ENCODE measurements at regions not wholly inside any gene's neighbourhood (a gene's known extent, or its start where the extent isn't known, plus 50 kb on each side); places are given as distances from the start of the nearest gene placed in this dataset.
"Not testable (repeated sequence)": the region's sequence is repeated elsewhere in the genome, so short reads cannot be mapped to it uniquely, and the experiment has no call there.

DNA sequence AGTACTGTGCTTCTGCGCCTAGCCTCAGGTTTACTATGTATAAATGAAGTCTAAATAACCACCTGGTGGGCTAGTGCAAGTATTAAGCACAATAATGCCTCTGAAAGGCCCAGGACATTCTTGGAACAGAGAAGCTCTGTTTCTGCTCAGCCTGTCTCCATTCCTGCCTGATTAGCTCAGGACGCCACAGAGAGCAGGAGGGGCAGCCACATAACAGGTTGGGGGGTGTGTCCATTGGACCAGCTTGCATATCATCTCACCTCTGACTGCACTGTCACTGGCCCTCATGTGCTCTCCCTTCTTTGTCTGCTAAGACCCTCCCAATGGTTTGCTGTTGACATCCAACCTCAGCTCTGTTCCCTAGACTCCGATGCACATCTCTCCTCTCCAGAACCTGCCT is 52.8 kb upstream of the IKZF1 start:
- no peak for ATAC-seq (ENCODE audit: low read depth in 2 of 2)
- no peak for DNase-seq
- Histone ChIP-seq H3K9me3 (ENCODE audit: control insufficient read depth in 2 of 2, low read length in 2 of 2) (peaks cover under 1 to 1% of the 10 kb centered on the region in 2 experiments), H3K4me1 (ENCODE audit: control insufficient read depth, insufficient read depth, low read length, poor library complexity, severe bottlenecking) (no peaks in the 10 kb centered on the region), H3K27ac (ENCODE audit: insufficient read depth, low read length, poor library complexity, severe bottlenecking) (no peak overlapping the region), H3K36me3 (ENCODE audit: control insufficient read depth, insufficient read depth, low read length) (no peaks in the 10 kb centered on the region), H3K27me3 (ENCODE audit: control insufficient read depth, insufficient read depth, low read length) (no peaks in the 10 kb centered on the region), H3K4me3 (ENCODE audit: low read depth, low read length) (no peak overlapping the region)
- H3K4me1 Mint-ChIP-seq, result peaks cover 22 to 26% (median 24%) of the 10 kb centered on the region in 4 donors
- H3K27me3 Mint-ChIP-seq, result no peaks in the 10 kb centered on the region
- no peak overlapping the region for H3K4me3 Mint-ChIP-seq
- H3K36me3 Mint-ChIP-seq, result no peaks in the 10 kb centered on the region
- H3K9me3 Mint-ChIP-seq, result peaks cover 0 to 4% (median under 1%) of the 10 kb centered on the region in 7 donors
- H3K27ac Mint-ChIP-seq, result no peak overlapping the region

DNA sequence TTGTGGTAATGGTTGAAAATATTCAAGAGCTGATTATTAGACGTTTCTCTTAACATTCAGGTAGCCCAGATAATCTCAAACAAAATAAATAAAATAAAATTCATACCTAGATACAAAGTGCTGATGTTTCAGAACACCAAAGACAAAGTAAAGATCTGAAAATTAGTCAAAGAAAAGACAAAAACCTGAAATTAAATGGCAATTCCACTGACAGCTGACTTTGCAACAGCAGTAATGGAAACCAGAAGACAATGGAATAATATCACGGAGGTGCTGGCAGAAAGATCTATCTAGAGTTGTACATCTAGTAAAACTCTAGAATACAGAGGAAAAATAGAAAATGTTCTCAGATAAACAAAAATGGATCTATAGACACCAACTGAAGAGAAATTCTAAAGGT is 58.0 kb upstream of the IKZF1 start:
- DNase-seq (no peak), ATAC-seq (ENCODE audit: low read depth in 2 of 2) (no peak)
- Histone ChIP-seq H3K27me3 (ENCODE audit: control insufficient read depth, insufficient read depth, low read length) (no peaks in the 10 kb centered on the region), H3K27ac (ENCODE audit: insufficient read depth, low read length, poor library complexity, severe bottlenecking) (no peak overlapping the region), H3K9me3 (ENCODE audit: control insufficient read depth in 2 of 2, low read length in 2 of 2) (peaks cover 18 to 20% of the 10 kb centered on the region in 2 experiments), H3K4me3 (ENCODE audit: low read depth, low read length) (no peak overlapping the region), H3K4me1 (ENCODE audit: control insufficient read depth, insufficient read depth, low read length, poor library complexity, severe bottlenecking) (no peaks in the 10 kb centered on the region), H3K36me3 (ENCODE audit: control insufficient read depth, insufficient read depth, low read length) (no peaks in the 10 kb centered on the region)
- no peak overlapping the region for H3K27ac Mint-ChIP-seq
- H3K4me3 Mint-ChIP-seq, result no peak overlapping the region
- H3K27me3 Mint-ChIP-seq, result no peaks in the 10 kb centered on the region
- peaks cover 6 to 13% (median 8%) of the 10 kb centered on the region in 4 donors for H3K4me1 Mint-ChIP-seq
- H3K9me3 Mint-ChIP-seq, result peaks cover 0 to 15% (median 7%) of the 10 kb centered on the region in 7 donors
- H3K36me3 Mint-ChIP-seq, result peaks cover 7% of the 10 kb centered on the region

DNA sequence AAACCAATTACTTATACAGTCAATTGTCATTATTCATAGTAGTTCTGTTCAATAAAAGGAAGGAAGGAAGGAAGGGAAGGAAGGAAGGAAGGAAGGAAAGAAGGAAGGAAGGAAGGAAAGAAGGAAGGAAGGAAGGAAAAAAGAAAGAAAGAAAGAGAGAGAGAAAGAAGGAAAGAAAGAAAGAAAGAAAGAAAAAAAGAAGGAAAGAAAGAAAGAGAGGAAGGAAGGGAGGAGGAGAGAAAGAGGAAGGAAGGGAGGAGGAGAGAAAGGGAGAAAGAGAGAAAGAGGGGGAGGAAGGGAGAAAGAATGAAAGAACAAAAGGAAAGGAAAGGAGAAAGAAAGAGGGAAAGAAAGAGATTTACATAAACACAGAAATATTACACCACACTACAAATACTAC is 62.4 kb upstream of the IKZF1 start:
- Mint-ChIP-seq H3K36me3 (peaks cover 12% of the 10 kb centered on the region), H3K9me3 (peaks cover 0 to 16% (median 7%) of the 10 kb centered on the region in 7 donors), H3K4me1 (peaks cover 13 to 20% (median 15%) of the 10 kb centered on the region in 4 donors)
- H3K4me3 Mint-ChIP-seq; H3K36me3 ChIP-seq (ENCODE audit: control insufficient read depth, insufficient read depth, low read length); H3K27me3 Mint-ChIP-seq; H3K4me1 ChIP-seq (ENCODE audit: control insufficient read depth, insufficient read depth, low read length, poor library complexity, severe bottlenecking); DNase-seq; H3K27ac Mint-ChIP-seq; H3K27me3 ChIP-seq (ENCODE audit: control insufficient read depth, insufficient read depth, low read length); H3K4me3 ChIP-seq (ENCODE audit: low read depth, low read length); H3K27ac ChIP-seq (ENCODE audit: insufficient read depth, low read length, poor library complexity, severe bottlenecking); ATAC-seq (ENCODE audit: low read depth in 2 of 2): not testable (repeated sequence)
- H3K9me3 ChIP-seq (ENCODE audit: control insufficient read depth in 2 of 2, low read length in 2 of 2), result peaks cover 18 to 24% of the 10 kb centered on the region in 2 experiments

DNA sequence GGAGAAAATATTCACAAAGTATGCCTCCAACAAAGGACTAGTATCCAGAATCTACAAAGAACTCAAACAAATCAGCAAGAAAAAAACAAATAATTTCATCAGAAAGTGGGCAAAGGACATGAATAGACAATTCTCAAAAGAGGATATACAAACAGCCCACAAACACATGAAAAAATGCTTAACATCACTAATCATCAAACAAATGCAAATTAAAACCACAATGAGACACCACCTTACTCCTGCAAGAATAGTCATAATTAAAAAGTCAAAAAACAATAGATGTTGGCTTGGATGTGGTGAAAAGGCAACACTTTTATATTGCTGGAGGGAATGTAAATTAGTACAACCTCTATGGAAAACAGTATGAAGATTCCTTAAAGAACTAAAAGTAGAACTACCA is 63.8 kb upstream of the IKZF1 start:
- H3K4me3 ChIP-seq (ENCODE audit: low read depth, low read length), result peak overlapping the region; percentile 31
- H3K36me3 Mint-ChIP-seq, result peaks cover 15% of the 10 kb centered on the region
- peaks cover 6 to 15% of the 10 kb centered on the region in 2 experiments for H3K9me3 ChIP-seq (ENCODE audit: control insufficient read depth in 2 of 2, low read length in 2 of 2)
- not testable (repeated sequence) for H3K4me1 ChIP-seq (ENCODE audit: control insufficient read depth, insufficient read depth, low read length, poor library complexity, severe bottlenecking); H3K36me3 ChIP-seq (ENCODE audit: control insufficient read depth, insufficient read depth, low read length); H3K27me3 ChIP-seq (ENCODE audit: control insufficient read depth, insufficient read depth, low read length); H3K27ac ChIP-seq (ENCODE audit: insufficient read depth, low read length, poor library complexity, severe bottlenecking); H3K27me3 Mint-ChIP-seq; ATAC-seq (ENCODE audit: low read depth in 2 of 2)
- peak in 1 of 3 donors; percentile 52 for DNase-seq
- peaks cover 15 to 27% (median 20%) of the 10 kb centered on the region in 4 donors for H3K4me1 Mint-ChIP-seq
- peak overlapping the region in 1 of 3 donors; percentile 66 for H3K27ac Mint-ChIP-seq
- peak overlapping the region; percentile 13 to 59 (median 34) for H3K4me3 Mint-ChIP-seq
- peaks cover 0 to 12% (median 7%) of the 10 kb centered on the region in 7 donors for H3K9me3 Mint-ChIP-seq

DNA sequence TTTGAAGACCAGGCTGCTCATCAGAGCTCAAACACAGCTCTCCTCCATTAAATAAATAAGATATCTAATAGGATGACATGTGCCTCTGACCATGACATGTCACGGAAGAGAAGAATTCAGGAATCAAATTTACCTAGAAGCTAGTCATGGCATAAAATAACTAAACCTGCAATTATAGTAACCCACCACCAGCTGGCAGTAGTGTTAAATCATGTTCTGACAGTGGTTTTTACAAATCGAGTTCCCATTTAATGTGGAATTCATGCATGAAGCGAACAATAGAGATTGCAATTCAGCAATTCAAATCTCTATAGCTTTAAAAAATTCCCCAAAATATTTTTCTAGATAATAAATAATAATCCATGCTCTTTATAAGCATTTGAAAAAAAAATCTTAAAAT is 74.6 kb upstream of the IKZF1 start:
- Histone ChIP-seq H3K9me3 (ENCODE audit: control insufficient read depth in 2 of 2, low read length in 2 of 2) (peaks cover 9 to 10% of the 10 kb centered on the region in 2 experiments), H3K27me3 (ENCODE audit: control insufficient read depth, insufficient read depth, low read length) (no peaks in the 10 kb centered on the region), H3K4me3 (ENCODE audit: low read depth, low read length) (no peak overlapping the region), H3K4me1 (ENCODE audit: control insufficient read depth, insufficient read depth, low read length, poor library complexity, severe bottlenecking) (peaks cover 29% of the 10 kb centered on the region), H3K36me3 (ENCODE audit: control insufficient read depth, insufficient read depth, low read length) (no peaks in the 10 kb centered on the region), H3K27ac (ENCODE audit: insufficient read depth, low read length, poor library complexity, severe bottlenecking) (no peak overlapping the region)
- DNase-seq (peak in 1 of 3 donors; percentile 59), ATAC-seq (ENCODE audit: low read depth in 2 of 2) (no peak)
- H3K9me3 Mint-ChIP-seq, result peaks cover 0 to 14% (median 6%) of the 10 kb centered on the region in 7 donors
- H3K27ac Mint-ChIP-seq, result no peak overlapping the region
- H3K4me1 Mint-ChIP-seq, result peaks cover 30 to 40% (median 33%) of the 10 kb centered on the region in 4 donors
- no peaks in the 10 kb centered on the region for H3K36me3 Mint-ChIP-seq
- no peaks in the 10 kb centered on the region for H3K27me3 Mint-ChIP-seq
- no peak overlapping the region for H3K4me3 Mint-ChIP-seq

DNA sequence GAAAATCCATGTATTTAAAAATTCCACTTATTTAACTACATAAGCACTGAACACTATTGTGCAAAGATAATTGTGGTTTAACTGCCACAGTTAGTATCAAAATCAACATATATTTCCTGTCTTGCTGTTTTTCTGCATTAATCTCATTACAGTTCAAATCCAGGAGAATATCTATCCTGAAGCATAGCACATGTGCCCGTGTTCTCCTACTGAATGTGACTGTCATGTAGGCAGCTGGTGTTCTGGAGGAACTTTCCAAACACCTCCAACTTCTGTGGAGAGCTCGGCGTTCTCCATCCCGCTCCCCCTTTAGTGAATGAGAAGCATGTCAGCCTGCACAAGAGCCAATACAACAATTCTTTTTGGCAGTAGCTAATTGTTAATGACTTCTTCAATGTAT is 76.4 kb upstream of the IKZF1 start:
- ATAC-seq (ENCODE audit: low read depth in 2 of 2) (no peak), DNase-seq (no peak)
- H3K27ac Mint-ChIP-seq, result peak overlapping the region in 2 of 3 donors; percentile 89 to 90
- Histone ChIP-seq H3K4me1 (ENCODE audit: control insufficient read depth, insufficient read depth, low read length, poor library complexity, severe bottlenecking) (peaks cover 29% of the 10 kb centered on the region), H3K27ac (ENCODE audit: insufficient read depth, low read length, poor library complexity, severe bottlenecking) (no peak overlapping the region), H3K4me3 (ENCODE audit: low read depth, low read length) (peak overlapping the region; percentile 79), H3K27me3 (ENCODE audit: control insufficient read depth, insufficient read depth, low read length) (no peaks in the 10 kb centered on the region), H3K36me3 (ENCODE audit: control insufficient read depth, insufficient read depth, low read length) (no peaks in the 10 kb centered on the region), H3K9me3 (ENCODE audit: control insufficient read depth in 2 of 2, low read length in 2 of 2) (peaks cover 9 to 10% of the 10 kb centered on the region in 2 experiments)
- H3K4me3 Mint-ChIP-seq, result peak overlapping the region; percentile 64 to 77 (median 71)
- H3K36me3 Mint-ChIP-seq, result no peaks in the 10 kb centered on the region
- peaks cover 0 to 20% (median 6%) of the 10 kb centered on the region in 7 donors for H3K9me3 Mint-ChIP-seq
- no peaks in the 10 kb centered on the region for H3K27me3 Mint-ChIP-seq
- peaks cover 30 to 40% (median 33%) of the 10 kb centered on the region in 4 donors for H3K4me1 Mint-ChIP-seq

DNA sequence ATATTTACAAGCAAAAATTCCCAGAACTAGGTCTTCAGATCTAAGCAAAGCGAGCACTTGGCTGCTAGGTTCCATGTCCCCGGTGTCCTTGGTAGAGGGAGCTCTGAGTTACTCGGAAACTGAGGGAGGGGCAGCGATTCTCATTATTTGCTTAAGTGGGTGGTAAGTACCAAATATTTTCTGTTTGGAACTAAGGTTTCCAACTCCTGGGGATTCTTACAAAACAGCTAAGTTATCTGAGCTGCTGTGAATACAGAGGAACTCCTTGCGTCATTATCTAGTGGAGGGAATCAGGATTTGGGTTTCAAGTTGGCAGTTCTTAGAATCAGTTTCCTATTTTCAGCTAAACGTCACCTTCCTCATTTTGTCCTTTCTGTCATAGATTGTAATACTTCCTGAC is 76.8 kb upstream of the IKZF1 start:
- Histone ChIP-seq H3K9me3 (ENCODE audit: control insufficient read depth in 2 of 2, low read length in 2 of 2) (peaks cover 12 to 13% of the 10 kb centered on the region in 2 experiments), H3K27ac (ENCODE audit: insufficient read depth, low read length, poor library complexity, severe bottlenecking) (peak overlapping the region; percentile 41), H3K27me3 (ENCODE audit: control insufficient read depth, insufficient read depth, low read length) (no peaks in the 10 kb centered on the region), H3K4me1 (ENCODE audit: control insufficient read depth, insufficient read depth, low read length, poor library complexity, severe bottlenecking) (peaks cover 29% of the 10 kb centered on the region), H3K4me3 (ENCODE audit: low read depth, low read length) (peak overlapping the region; percentile 79), H3K36me3 (ENCODE audit: control insufficient read depth, insufficient read depth, low read length) (no peaks in the 10 kb centered on the region)
- Mint-ChIP-seq H3K4me1 (peaks cover 30 to 40% (median 33%) of the 10 kb centered on the region in 4 donors), H3K36me3 (no peaks in the 10 kb centered on the region), H3K27me3 (no peaks in the 10 kb centered on the region), H3K27ac (peak overlapping the region; percentile 79 to 90 (median 89)), H3K4me3 (peak overlapping the region; percentile 64 to 77 (median 71)), H3K9me3 (peaks cover 0 to 20% (median 6%) of the 10 kb centered on the region in 7 donors)
- peak in 1 of 3 donors; percentile 61 for DNase-seq
- no peak for ATAC-seq (ENCODE audit: low read depth in 2 of 2)

DNA sequence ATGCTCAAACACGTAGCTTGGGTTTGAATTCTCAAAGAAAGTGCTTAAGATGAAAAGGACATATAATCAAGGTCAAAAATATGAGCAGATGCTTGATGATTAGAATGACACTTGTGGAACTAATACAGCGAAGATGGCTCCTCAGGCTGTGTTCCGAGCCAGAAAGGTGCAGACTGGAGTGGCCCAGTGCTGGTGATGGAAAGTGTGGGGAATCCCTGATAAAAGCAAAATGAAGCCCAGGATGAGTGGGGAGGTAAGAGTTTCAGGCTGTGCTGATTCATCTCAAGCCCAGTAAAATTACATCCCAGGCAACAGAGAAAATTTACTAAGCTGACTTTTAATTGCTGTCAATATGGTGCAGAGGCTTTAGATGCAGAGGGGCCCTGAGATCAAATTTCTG is 77.8 kb upstream of the IKZF1 start:
- H3K4me3 Mint-ChIP-seq, result peak overlapping the region; percentile 64 to 77 (median 71)
- no peaks in the 10 kb centered on the region for H3K36me3 ChIP-seq (ENCODE audit: control insufficient read depth, insufficient read depth, low read length)
- no peak for DNase-seq
- peak overlapping the region; percentile 79 to 89 (median 87) for H3K27ac Mint-ChIP-seq
- peaks cover 0 to 25% (median 8%) of the 10 kb centered on the region in 7 donors for H3K9me3 Mint-ChIP-seq
- H3K9me3 ChIP-seq (ENCODE audit: control insufficient read depth in 2 of 2, low read length in 2 of 2), result peaks cover 23 to 24% of the 10 kb centered on the region in 2 experiments
- H3K27me3 ChIP-seq (ENCODE audit: control insufficient read depth, insufficient read depth, low read length), result no peaks in the 10 kb centered on the region
- peak overlapping the region; percentile 79 for H3K4me3 ChIP-seq (ENCODE audit: low read depth, low read length)
- H3K4me1 ChIP-seq (ENCODE audit: control insufficient read depth, insufficient read depth, low read length, poor library complexity, severe bottlenecking), result peaks cover 29% of the 10 kb centered on the region
- ATAC-seq (ENCODE audit: low read depth in 2 of 2), result peak in 1 of 2 donors; percentile 37
- peaks cover 3% of the 10 kb centered on the region for H3K36me3 Mint-ChIP-seq
- H3K4me1 Mint-ChIP-seq, result peaks cover 30 to 40% (median 33%) of the 10 kb centered on the region in 4 donors
- H3K27ac ChIP-seq (ENCODE audit: insufficient read depth, low read length, poor library complexity, severe bottlenecking), result peak overlapping the region; percentile 41
- no peaks in the 10 kb centered on the region for H3K27me3 Mint-ChIP-seq

Measured in CD4-positive, CD25-positive, alpha-beta regulatory T cell (primary cell).